Tibial artery (tissue), 4 donors: ENCODE measurements at regions not wholly inside any gene's neighbourhood (a gene's known extent, or its start where the extent isn't known, plus 50 kb on each side); places are given as distances from the start of the nearest gene placed in this dataset.

Experiments
- DNase-seq, 2 donors: peaks; one replicate each; pipeline ENCODE4 v3.0.0-alpha.2; 2019
- H3K27ac ChIP-seq, 2 donors: fragments of 200-600 bp; sonication (generic) in 1 of 2; 1 replicate in 1 of 2; 2 replicates in 1 of 2; pipeline ENCODE4 v1.5.1; 2018 to 2019; ENCODE audit warnings: mild to moderate bottlenecking in 1 of 2
- H3K27me3 ChIP-seq, 2 donors: fragments of 200-600 bp; sonication (generic) in 1 of 2; one replicate each; pipeline versions ENCODE4 v1.5.1 to v1.6.0; 2016 to 2019
- H3K36me3 ChIP-seq, 3 donors: fragments of 200-600 bp; sonication (generic) in 2 of 3; one replicate each; pipeline ENCODE4 v1.5.1; 2016 to 2019; ENCODE audit warnings: mild to moderate bottlenecking in 2 of 3
- H3K4me1 ChIP-seq, 4 donors: fragments of 200-600 bp; sonication (generic) in 2 of 4; 1 replicate in 3 of 4; 2 replicates in 1 of 4; pipeline ENCODE4 v1.5.1; 2016 to 2019
- H3K4me3 ChIP-seq, 2 donors: fragments of 200-600 bp; sonication (generic) in 1 of 2; 1 replicate in 1 of 2; 2 replicates in 1 of 2; pipeline ENCODE4 v1.5.1; 2018 to 2019; ENCODE audit warnings: mild to moderate bottlenecking in 2 of 2
- H3K9me3 ChIP-seq, 3 donors: fragments of 200-600 bp; sonication (generic) in 1 of 3; one replicate each; pipeline ENCODE4 v1.5.1; 2016 to 2019
- intact Hi-C: fragments of 100-400 bp; cut with DNase I; formaldehyde crosslinking; loops from one replicate; pipeline ENCODE4 v1.15.0; 2023; ENCODE audit warnings: low total_unique reads
- TF ChIP-seq, protein P1 (sequence below), 2 experiments: fragments of 200-600 bp in 1 of 2; fragments of 450-650 bp in 1 of 2; IDR thresholded peaks; one replicate each; pipeline ENCODE4 v1.5.1; 2017 to 2019; ENCODE audit warnings: antibody characterized with exemption in 2 of 2, mild to moderate bottlenecking in 1 of 2, moderate library complexity in 1 of 2

DNA sequence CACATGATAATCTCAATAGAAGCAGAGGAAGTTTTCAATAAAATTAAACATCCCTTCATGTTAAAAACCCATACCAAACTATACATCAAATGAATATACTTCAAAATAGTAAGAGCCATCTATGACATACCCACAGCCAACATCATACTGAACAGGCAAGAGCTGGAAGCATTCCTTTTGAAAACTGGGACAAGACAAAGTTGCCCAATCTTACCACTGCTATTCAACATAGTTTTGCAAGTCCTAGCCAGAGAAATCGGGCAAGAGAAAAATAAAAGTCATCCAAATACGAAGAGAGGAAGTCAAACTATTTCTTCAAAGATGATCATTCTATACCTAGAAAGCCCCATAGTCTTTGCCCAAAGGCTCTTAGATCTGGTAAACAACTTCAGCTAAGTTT lies 454.7 kb upstream of the PRICKLE1 start:
- Histone ChIP-seq H3K9me3 (no peaks in the 10 kb centered on the region), H3K4me3 (no peak overlapping the region), H3K27ac (no peak overlapping the region), H3K27me3 (no peaks in the 10 kb centered on the region), H3K36me3 (no peaks in the 10 kb centered on the region), H3K4me1 (no peaks in the 10 kb centered on the region)
- TF ChIP-seq, protein P1, sequence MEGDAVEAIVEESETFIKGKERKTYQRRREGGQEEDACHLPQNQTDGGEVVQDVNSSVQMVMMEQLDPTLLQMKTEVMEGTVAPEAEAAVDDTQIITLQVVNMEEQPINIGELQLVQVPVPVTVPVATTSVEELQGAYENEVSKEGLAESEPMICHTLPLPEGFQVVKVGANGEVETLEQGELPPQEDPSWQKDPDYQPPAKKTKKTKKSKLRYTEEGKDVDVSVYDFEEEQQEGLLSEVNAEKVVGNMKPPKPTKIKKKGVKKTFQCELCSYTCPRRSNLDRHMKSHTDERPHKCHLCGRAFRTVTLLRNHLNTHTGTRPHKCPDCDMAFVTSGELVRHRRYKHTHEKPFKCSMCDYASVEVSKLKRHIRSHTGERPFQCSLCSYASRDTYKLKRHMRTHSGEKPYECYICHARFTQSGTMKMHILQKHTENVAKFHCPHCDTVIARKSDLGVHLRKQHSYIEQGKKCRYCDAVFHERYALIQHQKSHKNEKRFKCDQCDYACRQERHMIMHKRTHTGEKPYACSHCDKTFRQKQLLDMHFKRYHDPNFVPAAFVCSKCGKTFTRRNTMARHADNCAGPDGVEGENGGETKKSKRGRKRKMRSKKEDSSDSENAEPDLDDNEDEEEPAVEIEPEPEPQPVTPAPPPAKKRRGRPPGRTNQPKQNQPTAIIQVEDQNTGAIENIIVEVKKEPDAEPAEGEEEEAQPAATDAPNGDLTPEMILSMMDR (IDR thresholded peaks at IDR 0.05): no peak
- intact Hi-C loops: no loop called here
- no peak for DNase-seq

DNA sequence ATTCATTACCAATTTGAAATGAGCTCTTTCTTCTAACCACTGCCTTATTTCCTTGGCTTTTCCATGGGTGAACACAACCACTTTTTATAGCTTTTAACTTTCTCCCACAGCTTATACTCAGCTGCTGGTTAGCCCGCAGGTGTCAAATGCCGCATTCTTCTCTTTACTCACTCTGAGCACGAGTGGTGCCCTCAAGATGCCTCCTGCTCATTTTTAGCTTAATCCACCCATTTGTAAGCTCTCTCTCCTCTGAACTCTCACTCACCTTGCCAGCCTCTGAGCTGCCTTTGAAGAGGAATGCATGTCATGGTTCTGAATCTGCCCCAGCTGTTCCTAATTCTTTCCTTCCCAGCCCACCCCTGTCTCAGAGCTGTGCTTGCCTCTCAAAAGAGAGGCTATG lies 449.4 kb upstream of the PRICKLE1 start:
- Histone ChIP-seq H3K27me3 (no peaks in the 10 kb centered on the region), H3K9me3 (no peaks in the 10 kb centered on the region), H3K36me3 (no peaks in the 10 kb centered on the region), H3K4me1 (no peaks in the 10 kb centered on the region), H3K27ac (no peak overlapping the region), H3K4me3 (no peak overlapping the region)
- DNase-seq: no peak
- TF ChIP-seq, protein P1 (IDR thresholded peaks at IDR 0.05): no peak
- intact Hi-C loops: loop anchor here (5.0 kb wide), 1 partner anchor 362 kb away; no protein-coding TSS in a partner anchor

DNA sequence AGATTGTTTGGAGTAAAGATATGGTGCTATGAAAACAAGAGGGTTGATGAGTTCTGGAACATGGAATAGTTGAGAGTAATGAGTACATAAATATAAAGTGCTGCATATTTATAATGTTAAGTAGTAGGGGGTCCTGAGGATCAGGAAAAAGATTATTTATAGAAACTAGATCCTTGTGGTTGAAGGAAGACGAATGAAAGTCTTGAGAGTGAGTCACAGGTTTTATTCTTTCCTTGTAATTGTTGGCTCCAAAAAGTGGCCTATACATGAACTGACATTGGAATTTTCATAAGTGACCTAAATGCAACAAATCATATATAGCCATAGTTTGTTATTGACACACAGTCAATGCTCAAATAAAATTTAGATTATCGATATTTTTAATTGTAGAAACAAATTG lies 440.4 kb upstream of the PRICKLE1 start:
- Histone ChIP-seq H3K9me3 (peaks cover 0 to 6% (median 0%) of the 10 kb centered on the region in 3 donors), H3K4me1 (no peaks in the 10 kb centered on the region), H3K4me3 (no peak overlapping the region), H3K36me3 (no peaks in the 10 kb centered on the region), H3K27me3 (no peaks in the 10 kb centered on the region), H3K27ac (no peak overlapping the region)
- DNase-seq: no peak
- intact Hi-C loops: no loop called here
- TF ChIP-seq, protein P1 (IDR thresholded peaks at IDR 0.05): no peak

DNA sequence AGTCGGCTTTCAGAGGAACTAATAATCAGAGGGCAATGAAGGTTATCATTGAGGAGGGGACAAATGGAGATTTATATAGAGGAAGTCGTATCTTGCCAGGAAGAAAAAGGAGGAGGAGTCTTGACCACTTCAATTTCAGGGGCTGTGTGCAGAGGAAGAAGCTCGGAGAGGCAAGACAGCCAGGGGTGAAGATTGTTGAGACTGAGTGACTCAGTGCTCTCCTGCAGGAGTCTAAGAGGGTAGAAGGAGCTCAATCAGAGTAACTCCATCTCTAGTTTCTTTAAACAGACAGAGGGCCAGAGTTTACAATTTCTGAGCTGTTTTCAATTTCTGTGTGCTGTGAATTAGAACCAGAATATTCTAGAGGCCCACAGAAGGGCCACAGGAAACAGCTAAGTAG lies 439.3 kb upstream of the PRICKLE1 start:
- TF ChIP-seq, protein P1 (IDR thresholded peaks at IDR 0.05): no peak
- Histone ChIP-seq H3K4me1 (no peaks in the 10 kb centered on the region), H3K9me3 (peaks cover 0 to 6% (median 0%) of the 10 kb centered on the region in 3 donors), H3K4me3 (no peak overlapping the region), H3K36me3 (no peaks in the 10 kb centered on the region), H3K27me3 (no peaks in the 10 kb centered on the region), H3K27ac (no peak overlapping the region)
- intact Hi-C loops: no loop called here
- DNase-seq: no peak

DNA sequence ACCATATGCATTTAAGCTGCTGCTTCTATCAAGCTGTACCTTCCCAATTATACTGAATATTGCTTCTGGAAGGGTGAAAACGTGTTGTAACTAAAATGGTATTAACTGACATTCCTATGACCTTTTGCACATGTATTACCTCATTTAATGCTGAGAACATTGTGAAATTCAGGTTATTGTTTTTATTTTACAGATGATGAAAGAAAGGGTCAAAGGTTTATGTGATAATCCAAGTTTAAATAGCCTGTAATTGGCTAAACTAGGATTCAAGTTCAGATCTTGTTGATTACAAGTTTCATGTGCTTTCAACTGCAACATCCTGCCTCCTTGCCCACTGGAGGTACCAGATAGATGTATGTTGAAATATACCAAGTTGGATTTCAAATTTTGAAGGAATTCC lies 433.3 kb upstream of the PRICKLE1 start:
- intact Hi-C loops: no loop called here
- Histone ChIP-seq H3K9me3 (no peaks in the 10 kb centered on the region), H3K27me3 (no peaks in the 10 kb centered on the region), H3K4me3 (no peak overlapping the region), H3K27ac (no peak overlapping the region), H3K4me1 (no peaks in the 10 kb centered on the region), H3K36me3 (no peaks in the 10 kb centered on the region)
- no peak for DNase-seq
- TF ChIP-seq, protein P1 (IDR thresholded peaks at IDR 0.05): no peak

DNA sequence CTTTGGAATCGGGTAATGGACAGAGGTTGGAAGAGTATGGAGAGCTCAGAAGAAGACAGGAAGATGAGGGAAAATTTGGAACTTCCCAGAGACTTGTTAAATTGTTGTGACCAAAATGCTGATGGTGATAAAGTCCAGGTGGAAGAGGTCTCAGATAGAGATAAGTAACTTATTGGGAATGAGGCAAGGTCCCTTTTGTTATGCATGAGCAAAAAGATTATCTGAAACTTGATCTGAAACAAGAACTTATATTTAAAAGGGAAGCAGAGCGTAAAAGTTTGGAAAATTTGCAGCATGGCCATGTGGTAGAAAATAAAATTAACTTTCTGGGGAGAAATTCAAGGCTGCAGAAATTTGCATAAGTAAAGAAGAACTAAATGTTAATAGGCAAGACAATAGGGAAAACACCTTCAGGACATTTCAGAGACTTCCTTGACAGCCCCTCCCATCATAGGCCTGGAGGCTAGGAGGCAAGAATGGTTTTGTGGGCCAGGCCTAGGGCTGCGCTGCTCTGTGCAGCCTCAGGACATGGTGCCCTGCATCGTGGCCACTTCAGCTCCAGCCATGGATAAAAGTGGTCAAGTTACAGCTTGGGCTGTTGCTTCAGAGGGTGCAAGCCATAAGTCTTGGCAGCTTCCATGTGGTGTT lies 425.7 kb upstream of the PRICKLE1 start:
- TF ChIP-seq, protein P1 (IDR thresholded peaks at IDR 0.05): no peak
- Histone ChIP-seq H3K36me3 (no peaks in the 10 kb centered on the region), H3K27me3 (no peaks in the 10 kb centered on the region), H3K27ac (no peak overlapping the region), H3K9me3 (no peaks in the 10 kb centered on the region), H3K4me1 (no peaks in the 10 kb centered on the region), H3K4me3 (no peak overlapping the region)
- intact Hi-C loops: no loop called here
- DNase-seq: no peak
